H9 (cell line): ENCODE measurements at regions not wholly inside any gene's neighbourhood (a gene's known extent, or its start where the extent isn't known, plus 50 kb on each side); places are given as distances from the start of the nearest gene placed in this dataset.
"Not testable (repeated sequence)": the region's sequence is repeated elsewhere in the genome, so short reads cannot be mapped to it uniquely, and the experiment has no call there.

Experiments used
- DNase-seq: peaks from one replicate; pipeline ENCODE4 v3.0.0-alpha.2; 2017
- H2AFZ ChIP-seq: one replicate; pipeline ENCODE4 v1.6.1; 2013; ENCODE audit warnings: mild to moderate bottlenecking, low read length, control low read depth, moderate library complexity
- H2AK5ac ChIP-seq: 2 replicates; pipeline ENCODE4 v1.6.1; 2013; ENCODE audit warnings: low read length, control low read depth, mixed read lengths; ENCODE audit not compliant: insufficient read length
- H2BK120ac ChIP-seq: one replicate; pipeline ENCODE4 v1.6.1; 2013; ENCODE audit warnings: low read depth, mild to moderate bottlenecking, low read length, control low read depth, inconsistent platforms; ENCODE audit not compliant: poor library complexity, severe bottlenecking
- H2BK12ac ChIP-seq: 2 replicates; pipeline ENCODE4 v1.6.1; 2013; ENCODE audit warnings: low read length, control low read depth, mixed read lengths, low read depth; ENCODE audit not compliant: insufficient read length
- H2BK15ac ChIP-seq: 2 replicates; pipeline ENCODE4 v1.6.1; 2013; ENCODE audit warnings: low read depth, low read length, control low read depth
- H2BK20ac ChIP-seq: one replicate; pipeline ENCODE4 v1.6.1; 2013; ENCODE audit warnings: low read depth, mild to moderate bottlenecking, low read length, control low read depth, inconsistent platforms; ENCODE audit not compliant: poor library complexity, severe bottlenecking
- H2BK5ac ChIP-seq: 2 replicates; pipeline ENCODE4 v1.6.1; 2013; ENCODE audit warnings: low read length, control low read depth, mixed read lengths; ENCODE audit not compliant: insufficient read length
- H3K14ac ChIP-seq: 2 replicates; pipeline ENCODE4 v1.6.1; 2013; ENCODE audit warnings: low read length, control low read depth; ENCODE audit not compliant: insufficient read depth
- H3K18ac ChIP-seq: 2 replicates; pipeline ENCODE4 v1.6.1; 2013; ENCODE audit warnings: low read depth, mild to moderate bottlenecking, mixed read lengths, low read length, control low read depth; ENCODE audit not compliant: insufficient read length
- H3K23ac ChIP-seq: 2 replicates; pipeline ENCODE4 v1.6.1; 2013; ENCODE audit warnings: low read length, control low read depth, mixed read lengths, low read depth; ENCODE audit not compliant: insufficient read length
- H3K23me2 ChIP-seq: 2 replicates; pipeline ENCODE4 v1.6.1; 2013; ENCODE audit warnings: low read depth, mild to moderate bottlenecking, mixed read lengths, low read length, control low read depth; ENCODE audit not compliant: insufficient read length, poor library complexity, severe bottlenecking
- H3K27ac ChIP-seq: 2 replicates; pipeline ENCODE4 v1.5.1; 2013; ENCODE audit warnings: low read length, control low read depth, mixed read lengths, low read depth; ENCODE audit not compliant: insufficient read length
- H3K27me3 ChIP-seq: 2 replicates; pipeline ENCODE4 v1.6.1; 2013; ENCODE audit warnings: low read length, control low read depth, inconsistent platforms; ENCODE audit not compliant: insufficient read depth
- H3K4ac ChIP-seq: 2 replicates; pipeline ENCODE4 v1.6.1; 2013; ENCODE audit warnings: low read depth, mild to moderate bottlenecking, control low read depth, inconsistent platforms, low read length, moderate library complexity
- H3K4me1 ChIP-seq: 2 replicates; pipeline ENCODE4 v1.6.1; 2013; ENCODE audit warnings: low read length, control low read depth, inconsistent platforms; ENCODE audit not compliant: insufficient read depth
- H3K4me2 ChIP-seq: 2 replicates; pipeline ENCODE4 v1.6.1; 2013; ENCODE audit warnings: low read length, control low read depth, mixed read lengths; ENCODE audit not compliant: insufficient read length, insufficient read depth
- H3K56ac ChIP-seq: 2 replicates; pipeline ENCODE4 v1.6.1; 2013; ENCODE audit warnings: low read depth, mild to moderate bottlenecking, mixed read lengths, low read length, control low read depth; ENCODE audit not compliant: insufficient read length
- H3K79me1 ChIP-seq: 2 replicates; pipeline ENCODE4 v1.6.1; 2013; ENCODE audit warnings: low read depth, mild to moderate bottlenecking, moderate library complexity, low read length, control low read depth, inconsistent platforms; ENCODE audit not compliant: insufficient read depth, poor library complexity, severe bottlenecking
- H3K79me2 ChIP-seq: 2 replicates; pipeline ENCODE4 v1.6.1; 2013; ENCODE audit warnings: low read length, control low read depth, inconsistent platforms; ENCODE audit not compliant: insufficient read depth
- H3K9ac ChIP-seq: 2 replicates; pipeline ENCODE4 v1.6.1; 2013; ENCODE audit warnings: low read length, control low read depth, mixed read lengths; ENCODE audit not compliant: insufficient read length; ENCODE audit errors: extremely low read depth
- H3K9me3 ChIP-seq: one replicate; pipeline ENCODE4 v1.6.1; 2013; ENCODE audit warnings: low read depth, low read length, inconsistent platforms; ENCODE audit not compliant: control insufficient read depth
- H3T11ph ChIP-seq: one replicate; pipeline ENCODE4 v1.6.1; 2013; ENCODE audit warnings: mild to moderate bottlenecking, low read length, control low read depth, inconsistent platforms
- H4K20me1 ChIP-seq: one replicate; pipeline ENCODE4 v1.6.1; 2013; ENCODE audit not compliant: control insufficient read depth, insufficient read length, insufficient read depth
- H4K5ac ChIP-seq: 2 replicates; pipeline ENCODE4 v1.6.1; 2013; ENCODE audit warnings: low read depth, mild to moderate bottlenecking, mixed read lengths, low read length, control low read depth; ENCODE audit not compliant: insufficient read length
- H4K8ac ChIP-seq: replicated peaks from 2 replicates; pipeline ENCODE4 v1.6.1; 2013; ENCODE audit warnings: low read length, control low read depth, mixed read lengths, low read depth; ENCODE audit not compliant: insufficient read length
- H4K91ac ChIP-seq: 2 replicates; pipeline ENCODE4 v1.6.1; 2013; ENCODE audit warnings: low read depth, mild to moderate bottlenecking, moderate library complexity, mixed read lengths, low read length, control low read depth; ENCODE audit not compliant: insufficient read length
- H3K27ac Mint-ChIP-seq, 3 experiments: 2 replicates in 2 of 3; 3 replicates in 1 of 3; pipeline ENCODE4 v1.8.0; 2020 to 2021; ENCODE audit warnings: mixed read lengths in 3 of 3, mild to moderate bottlenecking in 1 of 3, moderate library complexity in 1 of 3
- H3K27me3 Mint-ChIP-seq: 2 replicates; pipeline ENCODE4 v1.8.0; 2021; ENCODE audit warnings: low read depth, mild to moderate bottlenecking, moderate library complexity, mixed read lengths
- H3K36me3 Mint-ChIP-seq, 3 experiments: 2 replicates in 2 of 3; 3 replicates in 1 of 3; pipeline ENCODE4 v1.8.0; 2020 to 2021; ENCODE audit warnings: low read depth in 3 of 3, mixed read lengths in 3 of 3; ENCODE audit not compliant: insufficient read depth in 1 of 3
- H3K4me1 Mint-ChIP-seq, 2 experiments: 2 replicates each; pipeline ENCODE4 v1.8.0; 2020; ENCODE audit warnings: mixed read lengths in 2 of 2
- H3K4me3 Mint-ChIP-seq, 2 experiments: 2 replicates in 1 of 2; 3 replicates in 1 of 2; pipeline ENCODE4 v1.8.0; 2020 to 2021; ENCODE audit warnings: mild to moderate bottlenecking in 2 of 2, mixed read lengths in 2 of 2, moderate library complexity in 1 of 2
- H3K9me3 Mint-ChIP-seq, 2 experiments: 2 replicates in 1 of 2; 3 replicates in 1 of 2; pipeline ENCODE4 v1.8.0; 2020; ENCODE audit warnings: mild to moderate bottlenecking in 2 of 2, mixed read lengths in 2 of 2, moderate library complexity in 1 of 2
- WGBS: extraction: QIAGEN DNeasy Blood & Tissue Kit; methylation state at CpG from one replicate; pipeline ENCODE4 v1.1.7; 2013; ENCODE audit warnings: missing lambda C conversion rate, low lambda C conversion rate, mixed read lengths; ENCODE audit not compliant: insufficient read length; ENCODE audit errors: extremely low coverage; 5-methylcytosine and 5-hydroxymethylcytosine counted together

GRCh38 chr21:9867815-9868214, 653.6 kb upstream of the TPTE start:
- not testable (repeated sequence) for H3K27ac Mint-ChIP-seq, H3K18ac ChIP-seq, H3T11ph ChIP-seq, H4K8ac ChIP-seq, H3K27ac ChIP-seq, H3K4me2 ChIP-seq, DNase-seq, H3K4me1 ChIP-seq, H3K23me2 ChIP-seq, H2BK5ac ChIP-seq, H4K20me1 ChIP-seq, H3K23ac ChIP-seq, H2AK5ac ChIP-seq, H3K79me1 ChIP-seq, H3K4me3 Mint-ChIP-seq, H3K4me1 Mint-ChIP-seq, H4K5ac ChIP-seq, H4K91ac ChIP-seq, H2BK15ac ChIP-seq, H3K27me3 Mint-ChIP-seq, H3K27me3 ChIP-seq, H3K14ac ChIP-seq, H2BK120ac ChIP-seq, H3K9ac ChIP-seq, H2AFZ ChIP-seq, H3K79me2 ChIP-seq, H2BK12ac ChIP-seq, H2BK20ac ChIP-seq, H3K4ac ChIP-seq, H3K56ac ChIP-seq
- Mint-ChIP-seq H3K9me3 (peaks cover 48 to 49% of the 10 kb centered on the region in 2 experiments), H3K36me3 (peaks cover 4 to 24% (median 10%) of the 10 kb centered on the region in 3 experiments)
- peaks cover 33% of the 10 kb centered on the region for H3K9me3 ChIP-seq
- no CpG with 5 or more reads among the region's 1 CpG for WGBS

- H3K23me2 ChIP-seq, H3K4me1 Mint-ChIP-seq, H3T11ph ChIP-seq, H4K20me1 ChIP-seq, H2BK15ac ChIP-seq, H3K23ac ChIP-seq, H3K4me3 Mint-ChIP-seq, H2AK5ac ChIP-seq, H3K4ac ChIP-seq, H2BK12ac ChIP-seq, H2BK20ac ChIP-seq, H3K79me1 ChIP-seq, H3K56ac ChIP-seq, H2BK120ac ChIP-seq, H3K18ac ChIP-seq, H3K79me2 ChIP-seq, H3K27ac ChIP-seq, H3K4me2 ChIP-seq, H3K9ac ChIP-seq, H3K4me1 ChIP-seq, H2AFZ ChIP-seq, H4K8ac ChIP-seq, H3K27me3 Mint-ChIP-seq, DNase-seq, H3K27me3 ChIP-seq, H2BK5ac ChIP-seq, H4K91ac ChIP-seq, H3K27ac Mint-ChIP-seq, H3K14ac ChIP-seq, H4K5ac ChIP-seq: not testable (repeated sequence)
- H3K9me3 ChIP-seq, result peaks cover 45% of the 10 kb centered on the region
- peaks cover 5 to 11% (median 6%) of the 10 kb centered on the region in 3 experiments for H3K36me3 Mint-ChIP-seq
- H3K9me3 Mint-ChIP-seq, result peaks cover 13 to 14% of the 10 kb centered on the region in 2 experiments
- no CpG with 5 or more reads among the region's 8 CpGs for WGBS
Measured at GRCh38 chr21:9873096-9873495, 648.3 kb upstream of the TPTE start.
